ENCODE measurements at regions not wholly inside any gene's neighbourhood (a gene's known extent, or its start where the extent isn't known, plus 50 kb on each side); places are given as distances from the start of the nearest gene placed in this dataset.

- DNase-seq, result no peak
- in situ Hi-C loops (cut with HindIII; ENCODE audit: low pct_ligation_motif_present, low pct_unique_long_range_greater_than_20kb, low sequenced_read_pairs), result no loop called here
Measured at GRCh38 chr1:104825401-104825800, 1075.7 kb downstream of the AMY1C start.

DNA sequence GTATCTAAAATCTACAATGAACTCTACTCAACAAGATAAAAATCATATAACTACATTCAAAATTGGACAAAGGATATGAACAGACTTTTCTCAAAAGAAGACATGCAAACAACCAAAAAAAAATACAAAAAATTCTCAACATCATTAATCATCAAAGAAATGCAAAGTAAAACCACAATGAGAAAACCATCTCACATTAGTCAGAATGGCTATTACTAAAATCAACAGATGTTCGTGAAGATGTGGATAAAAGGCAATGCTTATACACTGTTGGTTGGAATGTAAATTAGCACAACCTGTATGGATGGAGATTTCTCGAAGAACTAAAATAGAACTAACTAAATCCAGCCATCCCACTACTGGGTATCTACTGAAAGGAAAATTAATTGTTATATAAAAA lies 1080.8 kb downstream of the AMY1C start:
- DNase-seq, result no peak
- in situ Hi-C loops (cut with HindIII; ENCODE audit: low pct_ligation_motif_present, low pct_unique_long_range_greater_than_20kb, low sequenced_read_pairs), result no loop called here

- in situ Hi-C loops (cut with HindIII; ENCODE audit: low pct_ligation_motif_present, low pct_unique_long_range_greater_than_20kb, low sequenced_read_pairs), result no loop called here
- no peak for DNase-seq
Measured at GRCh38 chr1:104852151-104852550, 1102.5 kb downstream of the AMY1C start.

DNA sequence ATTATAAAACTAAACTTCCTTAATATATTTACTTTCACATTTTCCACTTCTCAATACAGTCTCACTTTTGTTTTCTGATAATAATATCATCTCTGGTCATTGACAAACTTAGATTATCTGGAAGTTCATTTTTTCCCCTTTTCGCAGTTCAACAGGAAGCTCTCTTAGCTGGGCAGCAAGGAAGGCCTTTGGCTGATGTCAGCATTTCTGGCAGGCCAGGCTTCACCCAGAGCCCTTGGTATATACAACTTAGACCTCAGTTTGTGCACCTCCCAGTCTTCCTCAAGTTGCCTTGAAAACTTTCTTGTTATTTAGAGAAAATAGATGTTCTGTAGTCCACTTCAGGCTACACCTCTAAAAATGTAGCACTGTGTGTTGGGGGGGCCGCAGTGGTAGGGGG lies 1103.6 kb downstream of the AMY1C start:
- DNase-seq, result no peak
- in situ Hi-C loops (cut with HindIII; ENCODE audit: low pct_ligation_motif_present, low pct_unique_long_range_greater_than_20kb, low sequenced_read_pairs), result no loop called here

GRCh38 chr1:104854529-104854928 lies 1104.8 kb downstream of the AMY1C start:
- no peak for DNase-seq
- in situ Hi-C loops (cut with HindIII; ENCODE audit: low pct_ligation_motif_present, low pct_unique_long_range_greater_than_20kb, low sequenced_read_pairs), result no loop called here

- in situ Hi-C loops (cut with HindIII; ENCODE audit: low pct_ligation_motif_present, low pct_unique_long_range_greater_than_20kb, low sequenced_read_pairs), result no loop called here
- no peak for DNase-seq
Measured at GRCh38 chr1:104855550-104855949, 1105.9 kb downstream of the AMY1C start.

- no peak for DNase-seq
- in situ Hi-C loops (cut with HindIII; ENCODE audit: low pct_ligation_motif_present, low pct_unique_long_range_greater_than_20kb, low sequenced_read_pairs), result no loop called here
Measured at GRCh38 chr1:104856091-104856490, 1106.4 kb downstream of the AMY1C start.

GRCh38 chr1:104856518-104856917 lies 1106.8 kb downstream of the AMY1C start:
- no peak for DNase-seq
- in situ Hi-C loops (cut with HindIII; ENCODE audit: low pct_ligation_motif_present, low pct_unique_long_range_greater_than_20kb, low sequenced_read_pairs), result no loop called here

- in situ Hi-C loops (cut with HindIII; ENCODE audit: low pct_ligation_motif_present, low pct_unique_long_range_greater_than_20kb, low sequenced_read_pairs), result no loop called here
- DNase-seq, result no peak
Measured at GRCh38 chr1:104868794-104869193, 1119.1 kb downstream of the AMY1C start.

- in situ Hi-C loops (cut with HindIII; ENCODE audit: low pct_ligation_motif_present, low pct_unique_long_range_greater_than_20kb, low sequenced_read_pairs), result no loop called here
- no peak for DNase-seq
Measured at GRCh38 chr1:104874044-104874443, 1124.3 kb downstream of the AMY1C start.

DNA sequence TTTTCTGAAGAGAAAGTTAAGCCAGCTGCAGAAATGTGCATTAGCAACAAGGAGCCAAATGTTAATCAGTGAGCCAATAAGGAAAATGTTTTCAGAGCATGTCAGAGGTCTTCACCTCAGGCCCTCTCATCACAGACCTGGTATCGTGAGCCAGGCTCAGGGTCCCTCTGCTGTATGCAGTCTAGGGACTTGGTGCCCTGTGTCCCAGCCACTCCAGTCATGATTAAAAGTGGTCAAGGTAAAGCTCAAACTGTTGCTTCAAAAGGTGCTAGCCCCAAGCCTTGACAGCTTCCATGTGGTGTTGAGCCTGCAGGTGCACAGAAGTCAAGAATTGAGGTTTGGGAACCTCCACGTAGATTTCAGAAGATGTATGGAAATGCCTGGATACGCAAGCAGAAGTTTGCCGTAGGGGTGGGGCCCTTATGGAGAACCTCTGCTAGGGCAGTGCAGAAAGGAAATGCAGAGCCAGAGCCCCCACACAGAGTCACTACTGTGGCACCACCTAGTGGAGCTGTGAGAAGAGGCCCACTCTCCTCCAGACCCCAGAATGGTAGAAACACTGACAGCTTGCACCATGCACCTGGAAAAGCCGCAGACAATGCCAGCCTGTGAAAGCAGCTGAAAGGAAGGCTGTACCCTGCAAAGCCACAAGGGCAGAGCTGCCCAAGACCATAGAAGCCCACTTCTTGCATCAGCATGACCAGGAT lies 1128.7 kb downstream of the AMY1C start:
- in situ Hi-C loops (cut with HindIII; ENCODE audit: low pct_ligation_motif_present, low pct_unique_long_range_greater_than_20kb, low sequenced_read_pairs), result no loop called here
- no peak for DNase-seq

- no peak for DNase-seq
- in situ Hi-C loops (cut with HindIII; ENCODE audit: low pct_ligation_motif_present, low pct_unique_long_range_greater_than_20kb, low sequenced_read_pairs), result no loop called here
Measured at GRCh38 chr1:104884939-104885338, 1135.2 kb downstream of the AMY1C start.

DNA sequence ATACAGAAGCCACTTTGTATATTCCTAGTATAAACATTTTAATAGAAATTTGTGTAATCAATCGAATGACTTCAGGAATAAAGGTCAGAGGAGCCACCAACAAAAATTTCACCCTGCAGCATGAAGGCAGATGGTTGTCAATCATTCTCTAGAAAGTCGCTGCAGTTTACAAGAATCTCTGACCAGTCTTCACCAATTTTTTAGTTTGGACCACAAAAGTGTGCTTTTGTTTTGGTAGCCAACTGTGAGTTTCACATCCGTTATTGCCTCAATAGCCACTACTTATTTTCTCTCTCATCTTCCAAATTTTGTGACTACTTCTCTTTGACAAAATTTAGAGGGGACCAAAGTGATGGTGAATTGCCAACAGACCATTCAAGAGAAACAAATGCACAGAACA lies 1155.6 kb downstream of the AMY1C start:
- DNase-seq, result no peak
- in situ Hi-C loops (cut with HindIII; ENCODE audit: low pct_ligation_motif_present, low pct_unique_long_range_greater_than_20kb, low sequenced_read_pairs), result no loop called here

GRCh38 chr1:104906141-104906540 lies 1156.4 kb downstream of the AMY1C start:
- DNase-seq, result no peak
- in situ Hi-C loops (cut with HindIII; ENCODE audit: low pct_ligation_motif_present, low pct_unique_long_range_greater_than_20kb, low sequenced_read_pairs), result no loop called here

GRCh38 chr1:104919188-104919587 lies 1169.5 kb downstream of the AMY1C start:
- in situ Hi-C loops (cut with HindIII; ENCODE audit: low pct_ligation_motif_present, low pct_unique_long_range_greater_than_20kb, low sequenced_read_pairs), result no loop called here
- DNase-seq, result no peak

GRCh38 chr1:104921525-104921924 lies 1171.8 kb downstream of the AMY1C start:
- in situ Hi-C loops (cut with HindIII; ENCODE audit: low pct_ligation_motif_present, low pct_unique_long_range_greater_than_20kb, low sequenced_read_pairs), result no loop called here
- DNase-seq, result no peak

GRCh38 chr1:104923075-104923474 lies 1173.4 kb downstream of the AMY1C start:
- no peak for DNase-seq
- in situ Hi-C loops (cut with HindIII; ENCODE audit: low pct_ligation_motif_present, low pct_unique_long_range_greater_than_20kb, low sequenced_read_pairs), result no loop called here

DNA sequence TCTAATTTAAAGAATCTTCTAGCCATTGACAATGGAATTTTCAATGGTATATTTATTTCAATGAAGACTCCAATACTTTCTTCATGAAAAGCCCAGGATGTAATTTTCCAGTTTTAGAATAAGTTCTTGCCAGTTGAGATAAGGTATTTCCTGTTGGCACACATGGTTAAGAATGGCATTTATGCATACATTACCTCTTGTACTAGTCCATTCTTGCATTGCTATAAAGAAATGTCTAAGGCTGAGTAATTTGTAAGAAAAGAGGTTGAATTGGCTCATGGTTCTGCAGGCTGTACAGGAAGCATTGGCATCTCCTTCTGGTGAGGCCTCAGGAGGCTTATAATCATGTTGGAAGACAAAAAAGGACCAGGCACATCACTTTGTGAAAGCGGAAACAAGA lies 1179.6 kb downstream of the AMY1C start:
- in situ Hi-C loops (cut with HindIII; ENCODE audit: low pct_ligation_motif_present, low pct_unique_long_range_greater_than_20kb, low sequenced_read_pairs), result no loop called here
- no peak for DNase-seq

DNA sequence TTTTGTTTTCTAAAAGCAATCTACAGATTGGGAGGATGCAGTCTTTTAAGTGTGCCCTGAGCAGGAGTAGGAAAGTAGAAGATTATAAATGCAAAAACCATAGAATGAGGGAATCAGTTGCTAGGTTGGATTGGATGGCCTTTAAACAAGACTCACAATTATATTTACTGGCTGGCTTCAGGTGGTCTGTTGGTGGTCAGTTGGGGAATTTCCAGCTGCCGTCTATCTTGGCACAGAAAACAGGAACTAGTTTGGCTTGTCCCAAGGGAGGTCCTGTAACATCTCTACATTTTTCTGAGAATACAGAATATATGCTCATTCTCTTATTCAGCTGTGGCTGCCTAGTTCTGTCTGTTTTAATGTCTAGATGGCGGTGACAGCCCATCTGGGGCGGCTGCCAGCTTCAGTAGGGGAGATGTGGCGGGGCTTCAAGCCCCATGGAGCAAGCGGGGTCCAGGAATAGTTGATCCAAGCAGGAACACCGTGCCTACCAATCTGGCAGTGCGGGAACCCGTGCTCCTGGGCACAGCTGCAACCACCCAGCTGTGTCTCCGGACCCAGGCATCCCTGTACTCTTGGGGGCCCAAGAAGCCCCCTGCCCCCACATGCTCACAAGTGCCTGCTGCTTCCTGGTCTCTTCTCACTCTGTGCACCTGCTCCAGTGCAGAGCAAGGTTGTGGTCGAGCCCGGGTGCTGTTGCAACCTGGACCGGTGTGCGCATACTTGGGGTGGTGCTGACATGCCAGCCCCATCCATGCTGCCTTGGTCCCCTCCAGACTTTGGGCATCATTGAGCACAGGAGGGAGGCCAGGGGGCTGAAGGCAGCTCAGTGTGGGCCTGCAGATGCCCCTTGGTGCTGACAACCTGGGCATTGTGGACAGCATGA lies 1182.6 kb downstream of the AMY1C start:
- DNase-seq, result no peak
- in situ Hi-C loops (cut with HindIII; ENCODE audit: low pct_ligation_motif_present, low pct_unique_long_range_greater_than_20kb, low sequenced_read_pairs), result no loop called here

Data from ACHN (cell line).